NCI-H460 (cell line): ENCODE measurements at regions not wholly inside any gene's neighbourhood (a gene's known extent, or its start where the extent isn't known, plus 50 kb on each side); places are given as distances from the start of the nearest gene placed in this dataset.

Experiments used
- DNase-seq: peaks from one replicate; pipeline ENCODE4 v3.0.0-alpha.2; 2016; ENCODE audit warnings: low read depth; ENCODE audit errors: extremely low read depth

DNA sequence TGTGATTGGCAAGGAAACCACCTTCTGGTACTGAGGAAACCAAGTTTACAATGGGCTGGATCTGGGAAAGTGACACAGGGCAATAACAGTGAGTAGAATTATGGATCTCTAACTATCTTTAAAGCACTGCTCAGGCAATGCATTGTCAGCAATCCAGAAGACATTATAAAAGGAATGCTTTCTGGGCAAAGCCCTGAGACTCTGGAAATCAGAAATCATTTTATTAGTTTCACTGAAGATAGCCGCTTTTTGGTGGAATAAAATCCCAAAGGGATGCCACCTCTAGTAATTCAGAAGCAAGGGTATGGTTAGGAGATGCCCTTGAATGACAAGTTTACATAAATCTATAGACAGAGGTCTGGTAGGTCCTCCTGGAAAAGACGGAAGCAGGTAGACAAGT is 211.1 kb downstream of the DMRT2 start:
- no peak for DNase-seq

DNA sequence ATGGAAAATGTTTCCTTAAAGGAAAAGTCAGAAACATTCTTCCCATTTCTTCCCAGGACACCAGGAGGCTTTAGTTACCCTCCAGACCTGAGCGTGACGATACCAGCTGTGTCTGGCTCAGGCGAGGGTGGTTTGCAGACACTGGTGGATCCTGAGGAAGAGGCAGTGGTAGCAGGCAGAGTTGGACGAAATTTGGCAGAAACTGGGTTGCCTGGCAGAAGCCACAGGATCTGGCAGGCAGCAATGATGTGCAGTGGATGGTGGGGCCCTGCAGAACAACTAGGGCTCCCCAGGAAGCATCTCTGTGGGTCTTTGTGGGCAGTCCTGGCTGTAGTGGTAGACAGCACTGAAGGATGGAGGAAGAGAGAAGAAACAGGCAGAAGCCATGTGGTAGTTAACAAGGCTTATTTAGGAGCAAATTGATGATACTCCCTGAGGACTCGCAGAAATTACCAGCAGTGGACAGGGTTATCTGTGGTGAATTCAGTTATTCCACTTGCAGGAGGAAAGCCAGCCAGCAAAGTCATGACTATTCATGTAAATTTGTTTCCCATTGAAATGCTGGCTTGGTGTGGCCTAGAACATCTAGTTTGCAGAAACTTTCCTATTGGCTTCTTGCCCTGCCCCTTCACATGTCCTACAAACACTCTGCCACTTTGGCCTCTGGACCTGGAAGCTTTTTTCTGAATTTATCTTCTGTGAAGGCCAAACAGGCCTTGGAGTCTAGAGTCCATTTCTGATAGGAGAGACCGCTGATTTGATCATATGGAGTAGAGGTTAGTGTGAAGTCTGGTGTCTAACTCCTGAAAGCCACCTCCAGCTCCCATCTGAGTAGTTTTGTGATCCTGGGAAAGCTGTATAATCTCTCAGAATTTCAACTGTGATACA is 212.0 kb downstream of the DMRT2 start:
- no peak for DNase-seq

DNA sequence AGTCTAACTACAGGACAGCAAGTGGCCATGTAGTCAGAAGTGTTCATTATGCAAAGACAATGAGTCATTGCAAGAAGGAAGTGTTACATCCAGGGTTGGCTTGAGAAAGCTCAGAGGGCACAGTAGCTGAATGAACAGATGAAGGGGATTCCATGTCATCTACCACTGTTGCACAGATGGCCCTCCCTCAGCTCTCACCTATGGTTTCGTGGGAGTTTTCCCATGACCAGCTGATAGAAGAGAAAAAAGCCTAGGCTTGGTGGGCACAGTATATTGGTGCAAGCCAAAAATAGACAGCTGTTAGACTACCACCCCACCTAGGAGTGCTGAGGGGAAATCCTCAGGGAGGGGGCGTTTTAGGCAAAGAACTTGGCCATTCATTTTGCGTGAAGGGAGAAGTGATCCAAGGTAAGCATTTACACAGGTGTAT is 217.0 kb downstream of the DMRT2 start:
- no peak for DNase-seq

DNA sequence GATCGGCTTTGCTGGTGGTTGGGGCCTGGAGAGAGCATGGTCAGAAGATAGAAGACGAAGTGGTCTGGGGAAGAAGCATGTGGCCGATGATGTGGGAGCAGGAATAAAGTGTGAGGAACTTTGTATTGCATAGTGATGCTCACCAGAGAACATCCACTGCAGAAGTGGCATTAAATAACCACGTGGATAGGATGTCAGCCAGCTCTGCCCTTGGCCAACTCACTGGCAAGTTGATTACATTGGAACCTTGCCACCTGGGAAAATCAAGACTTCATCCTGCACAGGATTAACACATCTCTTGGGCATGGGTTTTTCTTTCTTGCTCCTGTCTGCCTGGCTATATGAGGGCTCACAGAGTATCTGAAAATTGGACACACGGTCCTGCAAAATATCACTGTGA is 217.4 kb downstream of the DMRT2 start:
- no peak for DNase-seq

DNA sequence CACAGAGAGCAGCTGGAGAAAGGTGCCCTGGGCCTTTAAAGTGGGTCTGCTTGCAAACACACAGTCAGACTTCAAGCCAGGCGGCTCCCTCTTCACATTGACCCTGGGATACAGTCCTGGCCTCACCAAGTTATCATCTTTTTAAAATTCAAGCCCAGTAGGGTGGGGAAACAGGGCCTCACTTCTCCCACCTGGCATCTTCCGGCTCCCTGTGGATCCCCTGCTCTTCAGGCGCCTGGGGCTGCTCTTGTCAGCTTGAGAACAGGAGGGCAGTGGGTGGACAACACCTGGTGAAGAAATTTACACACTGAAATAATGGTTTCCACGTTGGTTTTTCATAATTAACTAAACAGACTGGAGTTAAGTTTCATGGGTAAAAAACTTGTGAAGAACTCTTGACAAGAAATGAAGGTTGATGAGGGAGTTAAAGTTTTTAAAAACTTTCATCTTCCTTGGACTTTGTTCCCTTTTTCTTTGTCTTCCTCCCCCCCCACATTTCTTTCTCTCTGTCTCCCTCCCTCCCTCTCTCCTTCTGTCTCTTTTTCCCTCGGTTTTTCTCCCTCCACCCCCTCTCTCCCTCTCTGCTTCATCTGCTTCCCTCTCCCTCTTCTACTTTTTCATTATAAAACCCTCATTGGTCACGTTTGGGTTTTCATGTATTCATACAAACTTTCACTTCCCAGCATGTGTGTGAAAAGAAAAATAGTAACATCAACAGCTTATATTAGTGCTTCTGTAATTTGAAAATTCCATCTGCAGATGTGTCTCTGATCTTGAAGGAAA is 219.6 kb downstream of the DMRT2 start:
- no peak for DNase-seq

DNA sequence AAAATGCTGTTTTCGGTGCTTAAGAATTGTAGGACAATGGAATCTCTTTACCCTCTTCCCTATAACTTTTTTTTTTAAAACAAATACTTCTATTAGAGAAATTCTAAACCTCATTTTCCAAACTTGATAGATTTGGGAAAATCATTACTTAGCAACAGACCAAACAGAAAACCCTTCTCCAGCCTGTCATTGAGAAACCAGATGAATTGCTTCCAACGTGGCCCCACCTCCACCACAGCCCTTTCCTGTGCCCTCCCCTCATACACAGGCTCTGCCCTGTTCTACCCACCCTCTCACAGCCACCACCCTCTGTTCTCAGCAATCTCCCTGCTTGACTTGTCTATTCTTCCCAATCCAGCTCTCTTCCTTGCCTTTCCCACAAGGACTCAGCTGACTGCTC is 221.2 kb downstream of the DMRT2 start:
- DNase-seq = no peak

DNA sequence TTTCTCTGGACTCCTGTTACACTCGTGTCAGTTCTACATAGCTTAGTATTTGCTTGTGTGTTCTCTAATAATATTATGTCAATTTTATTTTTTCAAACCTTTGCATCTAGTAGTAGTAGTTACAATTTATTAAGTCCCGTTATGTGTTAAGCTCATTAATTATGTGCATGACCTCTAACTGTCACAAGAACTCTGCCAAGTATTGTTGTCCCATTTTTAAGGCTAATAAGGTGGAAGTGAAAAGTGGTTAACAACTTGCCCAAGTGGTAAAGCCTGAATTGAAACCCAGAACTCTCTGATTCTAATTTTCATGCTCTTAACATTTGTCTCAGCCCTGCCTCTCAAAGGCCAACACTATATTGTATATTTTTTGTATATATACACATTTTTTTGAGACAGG is 221.6 kb downstream of the DMRT2 start:
- DNase-seq = no peak

DNA sequence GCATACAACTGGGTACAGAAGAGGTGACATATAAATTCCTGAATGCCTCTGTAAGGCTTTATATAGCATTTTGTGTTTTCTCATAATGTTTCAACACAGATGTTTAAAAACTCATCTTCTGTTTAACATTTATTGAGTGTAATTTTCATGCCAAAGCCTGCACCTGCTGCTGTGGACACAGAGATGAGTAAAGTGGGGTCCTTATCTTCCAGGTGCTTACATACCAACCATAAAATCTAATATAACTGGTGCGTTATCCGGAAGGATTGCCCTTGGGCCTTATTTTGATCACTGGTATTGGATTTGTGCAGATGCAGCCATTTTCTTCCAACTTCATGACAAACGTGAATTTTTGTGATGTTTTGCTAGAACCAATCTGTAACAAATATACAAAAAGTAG is 222.3 kb downstream of the DMRT2 start:
- DNase-seq = no peak

DNA sequence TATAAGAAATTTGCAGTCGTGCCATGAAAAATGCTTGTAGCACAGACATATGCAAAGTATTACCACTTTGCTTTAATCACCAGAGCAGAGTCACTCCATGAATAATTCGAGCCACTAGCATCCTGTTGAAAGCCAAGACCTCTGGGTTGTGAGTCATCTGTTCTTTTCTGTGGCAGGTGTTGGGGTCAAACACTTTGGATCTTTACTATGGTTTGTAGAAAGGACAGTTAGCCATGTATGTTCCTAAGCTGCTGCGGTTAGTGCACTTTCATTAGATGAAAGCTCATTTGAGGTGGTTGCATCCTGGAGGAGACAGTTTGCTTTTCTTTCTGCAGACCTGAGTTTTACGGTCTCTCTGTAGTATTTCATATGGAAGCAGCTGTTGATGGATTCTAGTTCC is 223.7 kb downstream of the DMRT2 start:
- DNase-seq = no peak

DNA sequence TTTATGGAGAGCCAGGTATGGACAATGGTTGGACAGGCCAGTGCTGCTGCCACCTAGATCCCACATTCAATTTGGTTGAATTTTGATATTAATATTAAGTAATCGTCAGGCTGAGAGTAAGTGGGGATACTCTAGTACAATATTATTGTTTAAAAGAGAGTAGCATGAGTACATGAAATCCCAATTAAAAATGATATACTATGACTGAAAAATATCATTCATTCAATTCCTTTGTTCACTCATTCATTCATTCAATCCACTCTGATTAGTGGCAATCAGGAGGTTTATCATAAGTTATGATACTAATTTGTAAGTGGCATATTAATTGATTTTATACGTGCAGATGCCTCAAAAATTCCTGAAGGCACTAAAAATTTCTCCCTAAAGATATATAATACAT is 224.2 kb downstream of the DMRT2 start:
- no peak for DNase-seq

DNA sequence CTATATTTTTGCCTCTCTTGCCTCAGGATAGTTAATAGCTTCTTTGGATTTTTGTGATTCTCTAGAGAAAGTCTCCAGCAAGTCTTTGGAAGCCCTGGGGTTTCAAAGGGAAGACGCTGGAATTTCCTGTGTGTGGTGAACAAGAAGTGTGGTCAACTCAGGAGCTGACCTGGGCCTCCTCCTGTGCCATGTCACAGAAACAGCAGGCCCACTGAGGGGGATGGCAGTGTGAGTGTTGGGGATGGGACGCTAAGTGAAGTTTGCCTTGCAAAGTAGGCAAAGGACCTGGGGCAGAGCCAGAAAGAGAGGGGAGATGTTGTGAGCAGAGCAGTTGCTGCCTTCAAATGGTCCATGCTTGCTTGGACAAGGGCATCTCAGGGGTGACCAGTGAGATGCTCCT is 226.3 kb downstream of the DMRT2 start:
- DNase-seq = no peak

DNA sequence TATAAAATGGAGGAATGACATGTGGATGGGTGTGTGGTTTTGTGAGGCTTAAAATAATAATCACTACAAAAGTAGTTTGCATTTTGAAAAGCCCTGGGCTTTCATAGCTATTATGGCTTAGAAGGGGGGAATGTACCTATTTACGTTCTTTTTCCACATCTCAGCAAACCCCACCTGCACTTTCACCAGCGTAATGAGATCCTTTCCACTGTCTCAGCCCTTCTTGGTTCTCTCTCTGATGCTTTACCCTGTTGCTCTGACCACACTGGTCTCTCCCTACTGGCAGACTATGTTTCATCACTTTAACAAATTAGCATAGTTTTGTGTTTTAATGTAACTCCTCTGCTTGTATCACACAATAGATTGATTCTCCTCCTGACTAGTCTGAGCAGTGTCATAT is 234.6 kb downstream of the DMRT2 start:
- no peak for DNase-seq

DNA sequence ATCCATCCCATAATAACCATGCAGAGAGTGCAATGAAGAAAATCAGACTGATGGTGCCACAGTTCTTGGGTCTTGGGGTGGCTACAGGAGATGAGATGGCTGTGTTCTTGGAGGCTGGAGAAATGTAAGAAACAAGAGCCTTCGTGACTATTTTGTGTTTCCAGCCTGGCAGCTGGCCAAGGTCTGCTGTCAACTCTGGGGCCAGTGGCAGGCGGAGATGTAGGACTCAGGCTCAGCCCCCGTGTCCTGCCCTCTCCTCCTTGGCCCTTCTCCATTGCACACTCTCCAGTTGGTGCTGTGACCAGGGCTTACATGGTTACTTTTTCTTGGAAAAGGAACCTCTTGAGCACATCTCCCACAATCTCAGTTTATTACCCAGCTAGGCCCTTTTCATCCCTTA is 235.4 kb downstream of the DMRT2 start:
- DNase-seq = no peak

DNA sequence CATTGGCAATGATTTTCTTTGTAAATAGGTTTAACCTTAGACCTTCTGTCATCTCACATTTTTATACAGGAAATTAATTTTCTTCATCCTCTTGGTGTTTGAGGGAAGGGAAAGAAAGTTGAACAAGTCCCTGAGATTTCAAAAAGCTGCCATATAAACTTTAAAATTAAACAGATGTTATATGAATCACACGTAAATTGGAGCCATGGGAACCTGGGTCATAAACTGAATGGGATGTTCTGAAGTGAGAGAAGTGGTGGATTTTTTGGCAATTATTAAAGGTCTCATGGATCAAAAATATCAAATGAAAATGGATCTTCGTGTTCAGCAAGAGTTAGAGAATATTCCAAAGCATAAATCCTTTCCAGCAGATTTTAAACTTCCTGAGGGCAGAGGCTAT is 242.2 kb downstream of the DMRT2 start:
- no peak for DNase-seq

DNA sequence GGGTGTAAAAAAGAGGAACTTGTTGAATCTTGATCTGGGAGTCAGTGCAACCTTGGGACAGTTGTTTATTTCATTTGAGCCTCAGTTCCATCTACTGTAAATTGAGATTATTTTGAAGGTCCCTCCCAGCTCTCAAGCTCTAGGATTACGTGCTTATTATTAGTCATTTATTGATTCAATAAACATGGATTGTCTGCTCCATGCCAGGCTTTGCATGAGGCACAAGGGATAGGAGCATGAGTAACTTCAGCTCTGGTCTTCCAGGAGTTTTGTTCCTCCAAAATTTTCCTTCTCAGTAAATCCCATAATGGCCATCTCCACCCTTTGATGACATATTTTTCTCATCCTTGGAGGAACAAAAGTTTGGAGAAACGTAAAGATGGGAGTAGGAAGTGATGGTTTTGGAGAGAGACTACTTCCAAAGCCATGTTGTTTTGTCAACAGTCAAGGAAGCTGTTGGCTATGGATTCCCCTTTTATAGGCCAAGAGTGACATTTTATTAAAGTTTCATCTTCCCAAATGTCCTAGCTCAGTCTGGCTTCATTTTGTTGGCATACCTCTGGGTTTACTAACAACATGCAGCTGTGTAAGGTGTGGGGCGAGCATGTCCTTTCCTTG is 244.6 kb downstream of the DMRT2 start:
- DNase-seq = no peak

DNA sequence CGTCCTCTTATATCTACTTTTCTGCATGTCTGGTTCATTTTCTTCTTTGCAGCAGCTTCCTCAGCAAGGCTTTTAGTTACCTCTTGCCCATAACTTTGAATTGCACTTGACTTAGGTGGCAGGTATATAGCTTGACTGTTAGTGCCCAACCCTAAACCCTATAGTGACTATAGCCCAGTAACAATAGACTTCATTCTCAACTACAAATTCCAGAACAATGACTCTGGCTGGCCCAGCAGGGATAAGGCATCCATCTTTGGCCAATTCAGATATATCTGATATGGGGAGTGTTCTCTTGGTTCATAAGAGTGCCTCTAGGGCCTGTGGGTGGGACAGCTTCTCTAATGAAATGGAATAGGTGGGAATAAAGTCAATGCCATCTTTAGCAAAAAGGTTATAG is 246.2 kb downstream of the DMRT2 start:
- DNase-seq = no peak

DNA sequence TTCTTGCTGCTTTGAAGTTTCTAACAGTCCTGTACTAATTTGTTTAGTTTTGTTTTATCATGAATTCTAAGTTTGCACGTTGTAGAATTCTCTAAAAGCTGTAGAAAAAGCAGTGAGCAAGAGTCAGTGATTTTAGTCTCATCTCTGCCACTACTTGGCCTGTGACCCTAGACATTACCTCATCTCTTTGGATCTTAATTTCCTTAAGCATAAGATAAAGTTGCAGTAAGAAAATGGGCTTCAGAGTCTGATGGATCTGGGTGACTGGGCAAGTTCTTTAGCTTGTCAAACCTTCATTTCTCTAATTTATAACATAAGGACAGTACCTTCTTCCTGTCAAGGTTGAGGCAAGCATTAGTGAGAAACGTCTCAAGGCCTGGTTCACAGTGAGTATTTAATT is 247.9 kb downstream of the DMRT2 start:
- DNase-seq = no peak

DNA sequence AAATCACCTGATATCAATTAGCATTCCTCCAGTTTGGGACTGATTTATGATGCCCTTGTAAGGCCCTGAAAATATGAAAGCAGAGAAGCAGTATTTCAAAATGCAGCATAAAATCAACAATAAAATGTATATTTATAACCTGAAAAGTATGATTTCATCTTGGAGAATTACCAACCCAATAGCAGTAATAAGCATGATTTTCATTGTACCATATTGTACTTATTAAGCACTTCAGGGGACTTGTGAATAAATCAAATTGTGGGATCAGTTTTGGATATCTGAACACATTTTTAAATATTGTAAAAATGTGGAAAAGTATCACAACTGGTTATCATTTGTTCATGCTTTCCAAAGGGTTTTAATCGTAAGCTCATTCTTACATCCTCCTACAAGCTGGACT is 250.8 kb downstream of the DMRT2 start:
- DNase-seq = no peak

DNA sequence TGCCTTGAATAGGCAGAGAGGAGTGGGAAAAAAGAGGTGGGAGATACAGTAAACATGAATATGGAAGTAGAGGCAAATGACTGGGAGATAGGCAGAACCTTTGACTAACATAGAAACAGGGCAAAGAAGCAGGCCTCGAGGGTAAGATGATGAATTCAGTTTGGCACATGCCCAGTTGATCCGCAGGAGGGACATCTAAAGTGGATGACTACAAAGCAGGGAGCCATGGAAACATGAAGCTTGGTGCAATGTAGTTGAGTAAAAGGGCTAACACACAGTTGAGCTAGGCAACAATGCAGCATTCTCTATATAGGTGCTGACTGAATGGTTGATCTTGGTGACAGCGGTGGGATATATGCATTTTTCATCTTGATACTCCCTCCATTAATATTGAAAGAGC is 253.8 kb downstream of the DMRT2 start:
- no peak for DNase-seq

DNA sequence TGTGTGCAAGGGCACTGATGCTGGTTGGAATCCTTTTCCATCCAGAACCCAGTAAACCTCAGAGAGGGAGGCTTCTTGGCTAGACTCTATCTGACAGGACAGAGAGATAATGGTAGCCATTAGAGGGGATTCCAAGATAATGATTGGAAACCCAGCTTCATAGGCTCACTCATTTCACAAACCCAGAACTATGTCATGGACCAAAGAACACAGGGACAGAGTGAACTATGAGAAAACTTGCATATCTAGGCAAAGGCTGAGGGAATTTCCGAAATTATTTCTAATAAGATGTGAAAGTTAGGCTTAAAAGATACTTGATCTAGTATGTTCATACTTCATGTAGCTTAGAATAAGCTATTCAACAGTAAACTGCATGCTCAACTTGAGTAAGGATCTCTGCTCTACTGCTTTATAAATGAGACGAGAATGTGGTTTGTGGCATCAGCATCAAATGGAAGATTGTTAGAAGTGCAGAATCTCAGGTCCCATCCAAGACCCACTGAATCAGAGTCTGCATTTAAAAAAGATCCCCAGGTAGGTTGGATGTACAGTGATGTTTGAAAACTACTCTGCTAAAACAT is 261.4 kb downstream of the DMRT2 start:
- no peak for DNase-seq

DNA sequence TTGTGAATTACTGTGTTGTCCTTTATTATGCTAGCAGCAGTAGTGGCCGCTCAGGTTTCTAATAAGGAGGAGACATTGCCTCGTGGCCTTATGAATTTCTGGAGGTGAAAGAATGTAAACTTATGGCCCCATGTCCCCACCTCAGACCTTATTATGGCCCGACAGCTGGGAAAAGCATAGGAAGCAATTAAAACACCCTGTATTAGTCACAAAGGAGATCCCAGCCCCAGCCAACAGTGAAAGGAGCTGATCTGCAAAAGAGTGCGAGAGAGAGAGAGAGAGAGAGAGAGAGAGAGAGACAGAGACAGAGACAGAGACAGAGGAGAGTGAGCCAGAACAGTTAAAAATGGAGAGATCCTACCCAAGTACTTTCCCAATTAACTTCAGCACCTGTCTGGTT is 269.3 kb downstream of the DMRT2 start:
- no peak for DNase-seq
